GM13976 (cell line): ENCODE measurements at regions not wholly inside any gene's neighbourhood (a gene's known extent, or its start where the extent isn't known, plus 50 kb on each side); places are given as distances from the start of the nearest gene placed in this dataset.

Experiments
- DNase-seq: peaks from one replicate; pipeline ENCODE4 v3.0.0; 2012; ENCODE audit warnings: low spot score
- CTCF ChIP-seq: IDR thresholded peaks from 2 replicates; pipeline ENCODE4 v1.5.1; 2012; ENCODE audit warnings: borderline replicate concordance, mild to moderate bottlenecking; ENCODE audit not compliant: insufficient read depth; ENCODE audit errors: extremely low read depth, missing control alignments, control extremely low read depth
- in situ Hi-C: fragments of 300-500 bp; cut with MboI; formaldehyde crosslinking; loops from one replicate; pipeline ENCODE4 v1.12.0; 2022; ENCODE audit warnings: low sequenced_read_pairs, mixed read lengths, inconsistent platforms; ENCODE audit not compliant: unreplicated experiment

GRCh38 chr14:87840906-87841305 lies 152.1 kb downstream of the GALC start:
- no peak for TF ChIP-seq CTCF
- in situ Hi-C loops = no loop called here
- no peak for DNase-seq

GRCh38 chr14:87838931-87839330 lies 154.1 kb downstream of the GALC start:
- no peak for DNase-seq
- in situ Hi-C loops = no loop called here
- no peak for TF ChIP-seq CTCF

GRCh38 chr14:87837296-87837695 lies 155.7 kb downstream of the GALC start:
- in situ Hi-C loops = no loop called here
- no peak for DNase-seq
- TF ChIP-seq CTCF = no peak

- in situ Hi-C loops = no loop called here
- DNase-seq = no peak
These were observed 158.4 kb downstream of the GALC start for GRCh38 chr14:87834594-87834993.

GRCh38 chr14:87833026-87833425 lies 160.0 kb downstream of the GALC start:
- no peak for TF ChIP-seq CTCF
- in situ Hi-C loops = no loop called here
- DNase-seq = no peak

More at GRCh38 chr14:87834594-87834993, 158.4 kb downstream of the GALC start:
- TF ChIP-seq CTCF = no peak

GRCh38 chr14:87830443-87831096 lies 162.4 kb downstream of the GALC start:
- in situ Hi-C loops = no loop called here
- DNase-seq = no peak
- no peak for TF ChIP-seq CTCF
